HG02798 (cell line): ENCODE measurements at regions not wholly inside any gene's neighbourhood (a gene's known extent, or its start where the extent isn't known, plus 50 kb on each side); places are given as distances from the start of the nearest gene placed in this dataset.
"Not testable (repeated sequence)": the region's sequence is repeated elsewhere in the genome, so short reads cannot be mapped to it uniquely, and the experiment has no call there.

ENCODE experiments used
- ATAC-seq: cut with Tn5 transposase; IDR thresholded peaks from one replicate; pipeline ENCODE4 v1.9.1; 2021; ENCODE audit warnings: mild to moderate bottlenecking; ENCODE audit not compliant: unreplicated experiment, poor library complexity

DNA sequence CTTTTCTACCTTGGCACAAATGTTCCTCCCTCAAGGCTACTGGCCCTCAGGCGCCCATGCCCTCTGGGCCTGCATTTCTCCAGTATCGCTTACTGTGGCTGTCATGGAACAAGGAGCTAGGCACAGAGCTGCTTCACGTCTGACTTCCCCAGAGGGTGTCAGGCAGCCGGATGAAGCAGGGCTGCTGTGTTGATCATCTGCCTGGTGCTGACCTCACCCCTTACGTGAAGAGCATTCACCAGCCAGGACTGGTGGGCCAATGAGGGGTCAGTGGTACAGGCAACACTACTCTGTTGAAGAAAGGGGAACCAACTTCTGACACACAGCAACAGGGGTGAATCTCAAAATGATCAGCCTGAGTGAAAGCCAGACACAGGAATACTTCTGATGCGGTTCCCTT is 215.5 kb upstream of the GALNT2 start:
- ATAC-seq = no peak

DNA sequence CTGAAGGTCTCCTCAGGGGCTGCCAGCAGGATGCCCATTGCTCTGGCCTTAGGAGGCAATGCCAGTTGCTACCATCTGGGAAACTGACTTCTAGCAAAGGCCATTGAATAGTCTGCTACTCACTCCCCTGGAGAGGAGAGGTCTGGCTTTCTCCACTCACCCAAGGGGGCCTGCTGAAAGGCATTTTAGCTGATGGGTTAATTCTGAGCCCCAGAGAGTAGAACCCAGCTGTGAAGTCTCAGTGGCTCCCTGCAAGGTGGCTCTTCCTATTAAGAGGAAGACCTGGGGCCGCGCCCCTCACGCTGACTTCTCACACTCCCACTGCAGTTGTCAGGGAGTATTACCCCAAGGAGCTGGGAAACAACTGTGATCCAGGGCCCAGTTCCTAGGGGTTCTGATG is 213.3 kb upstream of the GALNT2 start:
- no peak for ATAC-seq

DNA sequence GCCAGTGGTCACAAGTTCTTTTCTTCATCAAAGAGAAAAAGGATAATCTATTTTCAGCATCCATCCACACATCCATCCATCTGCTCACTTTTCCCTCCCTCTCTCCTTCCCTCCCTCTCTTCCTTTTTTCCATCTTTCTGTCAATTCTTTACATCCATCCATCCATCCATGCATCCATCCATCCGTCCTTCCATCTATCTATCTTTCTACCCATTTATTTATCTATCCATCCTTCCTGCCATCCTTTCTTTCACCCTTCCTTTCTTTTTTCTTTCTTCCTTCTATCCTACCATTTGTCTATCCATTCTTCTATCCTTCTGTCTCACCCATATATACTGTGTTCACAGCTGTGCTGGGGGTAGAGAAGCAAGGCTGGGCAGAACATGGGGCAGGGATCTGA is 212.4 kb upstream of the GALNT2 start:
- ATAC-seq = no peak

DNA sequence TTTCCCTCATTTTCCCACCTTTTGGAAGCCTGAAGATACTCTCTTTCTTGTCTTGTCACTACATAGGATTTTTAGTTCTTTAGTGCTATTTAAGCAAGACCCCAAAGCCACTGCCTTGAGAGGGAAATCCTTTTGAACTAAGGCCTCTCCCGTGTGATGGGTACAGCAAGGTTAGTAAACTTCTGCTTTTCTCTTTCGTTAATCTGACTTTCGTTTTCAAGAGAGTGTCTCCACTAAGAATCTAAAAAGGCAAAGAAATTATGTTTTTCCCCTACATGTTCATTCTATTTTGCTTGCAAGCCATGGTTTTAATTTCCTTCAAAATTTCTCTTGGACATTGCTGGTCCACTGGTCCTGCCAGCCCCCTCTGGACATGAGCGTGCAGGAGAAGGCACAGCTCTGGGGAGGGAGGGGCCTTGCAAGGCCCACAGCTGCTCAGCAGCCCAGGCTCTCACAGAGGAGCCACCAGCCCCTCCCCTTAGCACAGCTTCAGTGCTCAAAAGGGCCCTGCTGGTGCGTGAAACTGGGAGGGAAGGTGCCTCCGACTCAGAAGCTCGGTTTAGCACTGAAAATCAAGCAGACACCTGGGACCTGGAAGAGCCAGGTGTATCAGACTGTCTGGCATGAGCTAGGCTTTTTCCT is 210.9 kb upstream of the GALNT2 start:
- peak; percentile 96 for ATAC-seq

DNA sequence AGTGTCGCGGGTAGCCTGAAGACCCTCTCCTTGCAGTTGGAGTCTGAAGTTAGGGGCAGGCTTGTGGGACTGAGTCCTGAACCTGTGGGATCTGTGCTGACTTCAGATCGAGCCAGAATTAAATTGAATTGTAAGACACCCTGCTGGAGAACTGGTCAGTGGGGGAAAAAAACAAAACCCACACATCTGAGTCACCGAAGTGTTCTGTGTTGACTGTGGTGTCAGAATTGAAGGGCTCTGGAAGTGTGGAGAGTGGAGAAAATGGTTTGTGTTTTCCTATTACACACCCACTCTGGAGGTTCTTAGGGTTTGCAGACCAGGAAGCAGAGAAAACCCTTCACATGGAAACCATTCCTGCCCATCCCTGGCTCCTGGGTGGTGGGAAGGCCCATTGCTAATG is 209.5 kb upstream of the GALNT2 start:
- ATAC-seq = no peak

DNA sequence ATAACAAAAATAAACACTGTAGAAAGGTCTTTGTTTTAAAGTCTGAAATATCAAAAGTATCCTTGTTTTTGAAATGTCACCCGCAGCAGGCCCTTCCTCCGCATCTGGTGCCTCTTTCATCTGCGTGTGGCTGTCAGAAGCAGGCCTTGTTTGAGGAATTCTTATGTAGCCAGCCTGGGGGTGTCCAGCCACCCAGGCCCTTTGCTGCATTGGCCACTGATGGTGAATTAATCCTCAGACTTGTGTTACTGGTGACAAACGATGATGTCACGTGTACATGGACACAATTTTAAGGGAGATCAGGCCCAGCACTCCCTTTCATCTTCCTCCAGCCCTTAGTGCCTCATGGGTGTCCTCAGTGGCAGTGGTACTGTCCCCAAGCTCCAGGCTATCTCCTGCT is 208.0 kb upstream of the GALNT2 start:
- ATAC-seq = no peak

DNA sequence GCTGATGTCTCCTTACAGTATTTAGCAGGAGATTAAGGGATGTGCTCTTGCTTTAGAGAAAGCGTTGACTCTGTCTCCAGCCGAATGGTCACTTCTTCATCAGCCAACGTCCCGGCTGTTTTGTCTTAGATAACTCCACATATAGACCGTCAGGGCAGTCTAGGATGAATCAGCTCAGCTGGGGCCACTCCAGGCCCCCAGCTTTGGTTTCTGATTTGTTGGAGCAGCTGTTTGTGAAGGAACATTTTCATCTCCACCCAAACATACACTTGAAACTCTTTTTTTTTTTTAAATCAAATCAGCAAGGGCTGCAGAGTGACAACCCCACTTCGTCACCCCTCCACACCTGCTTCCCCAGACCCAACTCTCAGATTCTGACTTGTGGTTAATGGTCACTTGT is 206.1 kb upstream of the GALNT2 start:
- ATAC-seq = no peak

DNA sequence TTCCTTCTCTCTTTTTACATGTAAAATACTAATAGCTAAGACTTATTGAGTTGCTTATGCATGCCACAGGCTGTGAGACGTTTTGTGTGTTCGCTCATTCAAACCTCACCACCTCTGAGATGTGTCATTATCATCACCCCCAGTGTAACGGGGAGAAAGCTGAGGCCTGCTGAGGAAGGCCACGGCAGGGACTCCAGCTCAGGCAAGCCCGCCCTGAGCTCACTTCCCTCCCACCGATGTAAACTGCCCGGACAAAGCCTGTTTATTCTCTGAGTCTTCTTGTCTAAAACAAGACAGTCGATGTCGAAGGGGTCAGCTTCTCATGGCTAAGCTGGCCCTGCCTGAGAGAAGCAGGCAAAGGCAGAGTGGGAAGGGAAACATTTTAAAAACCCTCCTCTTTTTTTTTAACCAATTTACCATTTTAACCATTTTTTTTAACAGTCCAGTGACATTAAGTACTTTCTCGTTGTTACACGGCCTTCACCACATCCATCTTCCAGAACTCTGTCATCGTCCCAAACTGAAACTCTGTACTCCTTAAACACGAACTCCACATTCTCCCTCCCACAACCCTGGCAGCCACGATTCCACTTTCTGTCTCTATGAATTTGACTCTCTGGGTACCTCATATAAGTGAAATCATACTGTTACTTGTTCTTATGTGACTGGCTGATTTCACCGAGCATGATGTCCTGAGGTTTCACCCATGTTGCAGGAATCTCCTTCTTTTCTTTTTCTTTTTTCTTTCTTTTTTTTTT is 204.8 kb upstream of the GALNT2 start:
- ATAC-seq = no peak

DNA sequence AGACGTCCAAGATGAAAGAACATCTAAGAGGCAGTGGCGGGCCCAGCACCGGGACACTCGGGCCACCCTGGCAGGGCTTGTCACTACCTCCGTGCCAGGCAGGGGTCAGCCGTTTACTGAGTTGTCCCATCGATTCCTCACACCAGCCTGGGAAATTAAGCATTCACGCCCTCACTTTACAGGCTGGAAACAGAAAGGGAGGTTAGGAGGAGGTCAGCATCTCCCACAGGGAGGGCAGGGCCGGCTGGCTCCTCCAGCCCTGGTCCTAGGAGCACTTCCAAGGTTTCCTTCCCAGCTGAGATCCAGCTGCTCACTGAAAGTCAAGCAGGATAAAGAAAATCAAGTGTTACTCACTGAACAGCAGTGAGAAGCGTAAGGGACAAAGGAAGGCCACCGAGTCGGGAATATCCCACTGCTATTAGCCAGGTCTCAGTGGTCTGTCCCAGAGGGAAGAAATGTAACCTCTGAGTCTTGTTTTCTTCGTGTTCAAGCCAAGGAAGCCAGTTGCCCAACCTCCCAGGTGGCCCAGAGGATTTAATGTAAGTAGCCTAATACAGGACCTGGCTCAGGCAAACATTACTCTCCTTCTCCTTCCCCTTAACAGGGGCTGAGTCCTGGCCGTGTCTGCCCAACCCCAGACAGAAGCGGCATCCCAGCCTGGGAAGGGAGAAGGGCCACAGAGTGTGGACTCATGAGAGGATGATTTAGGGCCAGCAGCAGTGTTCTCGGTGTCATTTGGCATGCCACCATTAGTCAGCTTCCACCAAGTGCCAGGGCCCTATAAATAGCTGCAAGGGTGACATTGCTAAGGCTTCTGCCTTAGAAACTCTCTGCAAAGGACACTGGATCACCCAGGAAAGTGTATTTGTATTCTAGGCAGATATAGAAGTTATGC is 203.1 kb upstream of the GALNT2 start:
- no peak for ATAC-seq

DNA sequence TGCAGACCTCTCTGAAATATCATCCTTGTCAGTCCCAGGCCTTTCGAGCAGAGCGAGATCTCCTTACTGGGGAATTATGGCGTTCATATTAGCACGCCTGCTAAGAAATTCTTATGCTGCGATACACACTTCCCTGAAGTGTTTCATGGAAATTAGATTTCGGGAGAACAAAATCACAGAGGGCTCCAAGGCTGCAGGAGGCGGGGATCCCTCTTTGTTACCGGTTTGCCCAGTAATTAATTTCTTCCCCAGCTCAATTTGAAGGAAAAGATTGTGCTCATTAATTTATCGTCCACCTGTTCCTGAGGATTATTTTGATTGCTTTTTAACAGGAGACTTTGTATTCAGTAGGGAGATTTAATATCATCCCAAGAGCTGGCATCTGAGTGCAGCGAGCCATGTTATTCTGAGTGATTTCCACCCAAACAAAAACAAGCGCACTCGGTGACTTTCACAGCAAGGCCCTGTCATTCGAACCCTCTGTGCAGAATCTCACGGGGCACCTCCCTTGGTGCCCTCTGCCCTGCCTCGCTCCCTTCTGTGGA is 202.3 kb upstream of the GALNT2 start:
- no peak for ATAC-seq

DNA sequence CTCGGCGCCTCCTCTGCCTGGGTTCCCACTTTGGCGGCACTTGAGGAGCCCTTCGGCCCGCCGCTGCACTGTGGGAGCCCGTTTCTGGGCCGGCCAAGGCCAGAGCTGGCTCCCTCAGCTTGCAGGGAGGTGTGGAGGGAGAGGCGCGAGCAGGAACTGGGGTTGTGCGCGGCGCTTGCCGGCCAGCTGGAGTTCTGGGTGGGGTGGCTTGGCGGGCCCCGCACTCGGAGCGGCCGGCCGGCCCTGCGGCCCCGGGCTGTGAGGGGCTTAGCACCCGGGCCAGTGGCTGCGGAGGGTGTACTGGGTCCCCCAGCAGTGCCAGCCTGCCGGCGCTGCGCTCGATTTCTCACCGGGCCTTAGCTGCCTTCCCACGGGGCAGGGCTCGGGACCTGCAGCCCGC is 201.7 kb upstream of the GALNT2 start:
- not testable (repeated sequence) for ATAC-seq

DNA sequence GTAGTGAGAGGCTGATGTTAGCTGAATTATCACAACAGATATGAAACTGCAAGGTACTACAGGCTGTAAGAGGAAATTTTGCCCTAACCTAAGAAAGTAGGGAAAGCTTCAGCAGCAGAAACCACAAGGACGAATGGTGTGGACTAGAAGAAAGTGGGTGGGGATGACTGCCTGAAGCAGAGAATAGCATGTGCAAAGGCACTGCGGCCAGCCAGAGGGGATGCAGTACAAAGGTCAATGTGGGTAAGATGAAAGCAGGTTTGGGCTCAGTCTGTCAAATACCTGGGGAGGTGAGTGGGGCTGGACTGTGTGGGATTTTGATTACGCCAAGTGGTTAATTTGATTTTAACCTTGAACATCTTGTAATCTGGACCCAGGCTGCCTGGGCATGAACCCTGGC is 199.3 kb upstream of the GALNT2 start:
- ATAC-seq = no peak

DNA sequence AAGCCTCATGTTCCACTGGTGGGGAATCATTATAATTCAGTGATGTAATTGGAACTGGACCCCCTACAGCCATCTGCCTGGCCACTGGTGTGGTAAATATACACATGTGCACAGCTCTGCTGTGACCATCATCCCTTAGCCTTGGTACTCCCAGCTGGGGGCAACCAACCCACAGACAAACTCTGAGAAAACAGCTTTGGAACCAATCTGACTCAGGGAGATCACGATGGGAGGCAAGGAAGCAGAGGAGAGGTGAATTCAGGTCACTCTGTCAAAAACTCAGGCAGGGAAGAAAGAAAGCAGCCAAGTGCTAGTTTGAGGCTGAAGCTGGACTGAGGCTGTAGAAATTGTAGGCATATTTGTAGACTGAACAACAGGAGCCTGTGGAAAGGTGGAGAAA is 197.8 kb upstream of the GALNT2 start:
- no peak for ATAC-seq

DNA sequence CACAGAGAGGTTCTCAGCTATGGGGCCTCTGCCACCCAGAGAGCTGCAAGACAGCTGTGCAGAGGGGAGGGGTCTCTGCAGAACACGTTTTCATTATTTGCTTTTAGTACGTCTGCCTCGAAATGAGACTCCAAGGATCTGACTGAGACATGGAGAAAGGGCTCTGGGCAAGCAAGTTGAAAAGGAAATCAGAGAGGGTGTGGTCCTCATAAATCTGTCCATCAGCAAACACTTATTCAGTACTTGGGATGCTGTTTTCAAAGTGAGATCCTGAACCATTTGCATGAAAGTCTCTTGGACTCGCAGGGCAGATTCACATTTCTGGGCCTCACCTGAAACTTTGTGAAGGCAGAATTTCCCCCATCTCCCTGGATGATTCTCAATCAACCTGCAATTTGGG is 197.4 kb upstream of the GALNT2 start:
- no peak for ATAC-seq

DNA sequence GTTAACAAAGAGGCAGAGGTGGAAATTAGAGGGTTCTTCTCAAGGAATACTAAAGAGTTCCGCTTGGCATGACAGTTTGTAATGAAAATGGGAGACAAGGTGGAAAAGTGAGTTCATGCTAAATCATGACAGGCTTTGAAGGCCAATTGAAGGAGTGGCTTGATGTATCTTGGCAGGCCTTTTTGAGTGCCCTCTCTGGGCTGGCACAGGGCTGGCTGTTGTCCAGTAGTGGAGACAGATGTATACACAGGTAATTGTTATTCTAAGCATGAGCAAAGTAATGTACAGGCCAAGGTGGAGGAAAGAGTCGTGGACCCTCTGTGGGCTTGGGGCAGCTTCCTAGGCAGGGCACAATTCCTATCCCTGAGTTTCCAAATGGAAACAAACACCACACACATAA is 196.7 kb upstream of the GALNT2 start:
- no peak for ATAC-seq

DNA sequence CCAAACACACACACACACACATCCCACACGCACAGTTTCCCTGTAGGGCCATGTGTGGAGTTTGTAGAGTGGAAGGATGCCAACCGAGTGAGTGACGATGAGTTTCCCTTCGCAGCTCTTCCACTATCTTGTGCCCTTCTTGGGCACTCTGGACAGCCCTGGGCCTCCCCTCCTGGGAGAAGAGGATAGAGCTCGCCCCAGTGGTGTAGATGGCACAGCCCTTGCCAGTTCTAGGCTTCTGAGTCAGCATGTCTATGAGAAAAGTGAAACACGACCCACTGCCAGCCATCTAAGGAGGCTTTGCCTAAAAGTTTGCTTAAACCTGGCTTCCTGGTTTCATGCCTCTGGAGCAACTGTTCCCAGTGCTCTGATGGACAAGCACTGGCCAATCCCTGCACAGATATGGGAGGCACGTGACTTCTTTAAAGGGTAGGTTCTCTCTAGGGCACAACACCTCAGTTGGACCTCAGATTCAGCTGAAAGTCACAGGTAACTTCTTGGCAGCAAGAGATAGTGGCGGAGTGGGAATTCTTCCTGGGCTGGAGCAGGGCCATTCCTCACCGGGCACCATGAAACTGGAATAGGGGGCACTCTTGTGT is 195.9 kb upstream of the GALNT2 start:
- no peak for ATAC-seq

DNA sequence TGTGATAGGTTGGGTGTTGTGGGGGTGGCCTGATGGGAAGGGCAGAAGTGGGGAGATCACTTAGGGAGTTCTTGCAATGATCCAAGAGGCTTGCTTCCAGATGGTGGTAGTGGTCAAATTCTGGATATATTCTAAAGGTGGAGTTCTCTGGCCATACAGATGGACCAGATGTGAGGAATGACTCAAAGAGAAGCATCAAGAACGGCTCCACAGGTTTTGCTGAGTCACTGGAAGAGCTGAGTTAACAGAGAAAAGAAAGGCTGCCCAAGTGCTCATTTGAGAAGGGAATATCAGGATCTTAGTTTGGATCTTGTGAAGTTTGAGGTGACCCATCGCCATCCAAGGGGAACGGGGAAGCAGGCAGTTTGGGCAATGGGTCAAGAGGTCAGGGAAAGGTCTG is 192.9 kb upstream of the GALNT2 start:
- ATAC-seq = no peak

DNA sequence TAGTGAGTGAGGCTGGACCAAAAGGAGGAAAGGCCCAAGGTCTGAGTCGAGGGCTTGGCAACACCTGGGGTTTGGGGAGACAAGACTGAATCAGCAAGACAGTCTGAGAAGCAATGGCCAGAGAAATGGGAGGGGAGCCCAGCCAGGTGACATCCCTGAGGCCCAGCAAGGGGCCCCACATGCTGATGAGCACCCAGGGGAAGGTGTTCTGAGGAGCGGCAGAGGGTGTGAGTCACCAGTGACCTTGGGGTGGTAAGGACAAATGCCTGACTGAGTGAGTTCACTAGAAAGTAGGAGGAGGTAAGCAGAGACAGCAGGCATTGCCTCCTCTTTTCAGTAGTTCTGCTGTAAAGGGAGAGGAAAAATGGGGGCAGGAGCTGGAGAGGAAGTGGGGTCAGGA is 192.4 kb upstream of the GALNT2 start:
- ATAC-seq = no peak

DNA sequence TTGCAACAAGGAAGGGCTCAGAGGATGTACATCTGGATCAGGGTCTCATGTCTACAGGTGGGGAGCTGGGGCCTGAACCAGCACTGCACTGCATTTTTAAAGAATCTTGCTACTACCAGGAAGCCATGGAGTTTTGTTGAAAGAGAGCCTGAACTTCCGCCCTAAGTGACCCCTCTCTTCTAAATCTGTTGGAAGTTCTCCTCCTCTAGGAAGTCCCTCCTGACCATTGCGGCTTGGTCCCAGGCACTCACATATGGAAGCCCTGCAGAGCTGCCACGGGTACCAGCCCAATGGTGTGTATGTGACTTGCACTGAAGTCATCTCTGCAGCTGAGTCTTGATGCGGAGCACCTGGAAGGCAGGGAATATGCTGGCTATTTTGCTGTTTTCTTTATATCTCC is 192.0 kb upstream of the GALNT2 start:
- no peak for ATAC-seq

DNA sequence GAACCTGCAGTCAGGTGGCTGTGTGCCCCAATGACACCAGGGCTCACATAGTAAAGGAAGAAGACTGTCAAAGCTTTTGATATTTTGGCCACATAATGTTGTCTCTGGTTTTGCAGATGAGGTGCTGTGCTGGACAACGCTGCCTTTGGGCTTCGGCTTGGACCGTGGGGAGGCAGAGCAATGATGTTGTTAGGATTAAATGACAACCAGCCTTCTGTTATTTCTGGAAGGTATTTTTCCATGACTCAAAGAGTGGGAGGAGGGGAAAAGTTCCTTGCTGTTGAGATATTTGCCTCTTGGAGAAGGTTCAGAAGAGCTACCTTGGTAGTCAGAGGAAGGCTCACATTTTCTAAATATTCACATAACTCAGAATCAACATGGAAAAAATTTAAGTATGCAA is 187.3 kb upstream of the GALNT2 start:
- ATAC-seq = no peak
